Epithelial cell of proximal tubule (primary cell): ENCODE measurements at regions not wholly inside any gene's neighbourhood (a gene's known extent, or its start where the extent isn't known, plus 50 kb on each side); places are given as distances from the start of the nearest gene placed in this dataset.

Source experiments
- DNase-seq: peaks from one replicate; pipeline ENCODE4 v3.0.0-alpha.2; 2011; ENCODE audit warnings: low read depth
- H3K4me3 ChIP-seq: 2 replicates; pipeline ENCODE4 v1.5.1; 2011; ENCODE audit warnings: low read depth, mild to moderate bottlenecking, low read length
- TF ChIP-seq, protein P1 (sequence below): conservative IDR thresholded peaks from 2 replicates; pipeline ENCODE4 v1.5.1; 2012; ENCODE audit warnings: low read depth, mild to moderate bottlenecking, low read length

DNA sequence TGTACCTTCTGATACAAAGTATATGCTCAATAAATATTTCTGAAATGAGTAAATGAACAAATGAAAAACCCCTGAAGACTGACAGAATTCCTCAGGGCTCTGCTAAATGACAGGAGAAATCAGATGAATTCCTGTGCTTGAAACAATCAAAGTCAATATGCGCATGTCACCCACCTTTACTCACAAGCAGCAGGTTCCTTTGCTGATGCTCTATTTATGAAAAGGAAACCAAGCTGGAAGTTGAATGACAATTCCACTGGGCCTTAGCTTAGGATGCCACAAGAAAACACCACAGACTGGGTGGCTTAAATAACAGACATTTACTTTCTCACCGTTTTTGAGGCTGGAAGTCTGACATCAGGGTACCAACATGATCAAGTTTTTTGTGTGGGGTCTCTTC lies 477.5 kb upstream of the TEX13C start:
- TF ChIP-seq, protein P1, sequence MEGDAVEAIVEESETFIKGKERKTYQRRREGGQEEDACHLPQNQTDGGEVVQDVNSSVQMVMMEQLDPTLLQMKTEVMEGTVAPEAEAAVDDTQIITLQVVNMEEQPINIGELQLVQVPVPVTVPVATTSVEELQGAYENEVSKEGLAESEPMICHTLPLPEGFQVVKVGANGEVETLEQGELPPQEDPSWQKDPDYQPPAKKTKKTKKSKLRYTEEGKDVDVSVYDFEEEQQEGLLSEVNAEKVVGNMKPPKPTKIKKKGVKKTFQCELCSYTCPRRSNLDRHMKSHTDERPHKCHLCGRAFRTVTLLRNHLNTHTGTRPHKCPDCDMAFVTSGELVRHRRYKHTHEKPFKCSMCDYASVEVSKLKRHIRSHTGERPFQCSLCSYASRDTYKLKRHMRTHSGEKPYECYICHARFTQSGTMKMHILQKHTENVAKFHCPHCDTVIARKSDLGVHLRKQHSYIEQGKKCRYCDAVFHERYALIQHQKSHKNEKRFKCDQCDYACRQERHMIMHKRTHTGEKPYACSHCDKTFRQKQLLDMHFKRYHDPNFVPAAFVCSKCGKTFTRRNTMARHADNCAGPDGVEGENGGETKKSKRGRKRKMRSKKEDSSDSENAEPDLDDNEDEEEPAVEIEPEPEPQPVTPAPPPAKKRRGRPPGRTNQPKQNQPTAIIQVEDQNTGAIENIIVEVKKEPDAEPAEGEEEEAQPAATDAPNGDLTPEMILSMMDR, result no peak
- no peak for DNase-seq
- no peak overlapping the region for H3K4me3 ChIP-seq

DNA sequence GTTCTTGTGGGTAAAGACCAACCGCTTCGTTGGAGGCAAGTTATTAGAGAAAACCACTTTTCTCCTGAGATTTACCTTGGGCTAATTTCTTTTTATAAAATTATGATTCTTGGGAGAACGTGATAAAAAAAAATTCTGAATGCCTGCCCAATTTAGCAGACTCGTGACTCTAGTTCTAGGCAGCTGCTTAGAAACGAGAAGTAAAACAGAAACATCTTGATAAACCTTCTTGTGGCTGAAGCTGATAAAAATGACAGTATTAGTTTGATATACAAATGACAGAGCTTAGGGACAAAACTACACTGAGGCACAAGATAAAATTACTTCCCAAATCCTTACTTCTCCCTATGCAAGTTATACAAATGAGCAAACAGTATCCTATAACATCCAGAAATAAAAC lies 458.9 kb upstream of the TEX13C start:
- no peak for DNase-seq
- H3K4me3 ChIP-seq, result no peak overlapping the region
- TF ChIP-seq, protein P1, result no peak

DNA sequence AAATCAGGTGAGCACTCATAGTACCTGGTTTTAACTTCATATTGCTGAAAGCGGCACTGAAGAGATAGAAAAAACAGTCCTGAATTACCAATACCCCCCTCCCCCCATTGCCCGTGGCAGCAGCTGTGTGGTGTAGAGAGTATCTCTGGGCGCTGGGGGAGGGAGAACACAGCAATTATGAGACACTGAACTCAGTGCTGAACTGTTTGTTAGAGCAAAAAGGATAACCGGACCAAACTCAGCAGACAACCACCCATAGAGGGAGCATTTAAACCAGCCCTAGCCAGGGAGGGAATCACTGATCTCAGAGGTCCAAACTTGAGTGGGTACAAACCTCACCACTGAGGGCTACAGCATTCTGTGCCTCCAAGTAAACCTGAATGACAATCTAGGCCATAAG lies 457.4 kb upstream of the TEX13C start:
- DNase-seq, result no peak
- TF ChIP-seq, protein P1, result no peak
- H3K4me3 ChIP-seq, result no peak overlapping the region

DNA sequence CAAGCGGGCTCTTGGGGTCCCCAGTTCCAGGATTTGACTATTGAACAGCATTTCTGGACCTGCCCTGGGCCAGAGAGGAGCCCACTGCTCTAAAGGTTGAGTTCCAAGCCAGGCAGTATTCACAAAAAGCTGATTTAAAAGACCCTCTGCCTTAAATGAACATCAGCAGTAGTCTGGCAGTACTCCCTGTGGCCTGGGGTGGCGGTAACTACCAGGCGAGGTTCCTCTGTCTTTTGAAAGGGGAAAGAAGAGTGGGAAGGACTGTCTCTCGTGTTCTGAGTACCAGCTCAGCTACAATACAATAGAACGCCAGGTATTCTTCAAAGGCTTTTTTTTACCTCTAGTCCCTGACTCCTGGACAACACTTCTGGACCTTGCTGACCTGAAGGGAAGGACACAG lies 456.4 kb upstream of the TEX13C start:
- no peak for DNase-seq
- no peak overlapping the region for H3K4me3 ChIP-seq
- TF ChIP-seq, protein P1, result no peak

DNA sequence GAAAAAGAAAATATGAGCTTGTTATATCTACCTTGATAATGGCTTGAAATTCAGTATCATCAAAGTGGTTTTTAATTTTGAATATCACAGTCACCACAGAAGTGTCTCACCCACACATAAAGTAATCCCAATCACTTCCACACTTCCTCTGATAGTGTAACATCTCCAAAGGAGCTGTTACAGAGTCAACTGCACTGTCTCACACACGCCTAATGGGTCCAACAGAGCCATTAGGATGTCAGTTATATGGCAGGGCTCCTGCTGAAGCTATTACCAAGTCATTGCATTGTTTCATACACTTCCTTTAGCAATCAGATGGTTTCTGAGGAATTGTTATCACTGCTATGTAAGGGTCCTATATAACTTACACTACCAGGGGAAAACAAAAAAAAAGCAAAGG lies 432.1 kb upstream of the TEX13C start:
- H3K4me3 ChIP-seq, result no peak overlapping the region
- TF ChIP-seq, protein P1, result no peak
- no peak for DNase-seq

DNA sequence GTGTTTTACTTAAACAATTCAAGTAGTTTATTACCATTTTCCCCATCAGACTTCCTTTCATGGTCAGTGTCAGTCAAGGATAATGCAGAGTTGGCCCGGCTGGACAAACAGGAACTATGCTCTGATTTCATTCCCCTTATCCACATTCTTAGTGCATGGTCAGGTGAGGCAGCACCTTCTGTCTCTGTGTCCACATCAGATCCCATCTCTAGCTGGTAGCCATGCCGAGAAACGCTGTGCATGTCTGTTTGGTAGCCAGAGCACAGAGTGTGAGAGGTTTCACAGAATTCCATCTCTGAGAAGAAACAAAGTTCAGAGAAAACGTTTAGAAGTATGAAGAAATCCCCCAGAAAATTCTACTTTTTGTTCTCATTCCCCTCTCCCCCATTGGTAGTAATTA lies 423.7 kb upstream of the TEX13C start:
- no peak for DNase-seq
- TF ChIP-seq, protein P1, result no peak
- no peak overlapping the region for H3K4me3 ChIP-seq

DNA sequence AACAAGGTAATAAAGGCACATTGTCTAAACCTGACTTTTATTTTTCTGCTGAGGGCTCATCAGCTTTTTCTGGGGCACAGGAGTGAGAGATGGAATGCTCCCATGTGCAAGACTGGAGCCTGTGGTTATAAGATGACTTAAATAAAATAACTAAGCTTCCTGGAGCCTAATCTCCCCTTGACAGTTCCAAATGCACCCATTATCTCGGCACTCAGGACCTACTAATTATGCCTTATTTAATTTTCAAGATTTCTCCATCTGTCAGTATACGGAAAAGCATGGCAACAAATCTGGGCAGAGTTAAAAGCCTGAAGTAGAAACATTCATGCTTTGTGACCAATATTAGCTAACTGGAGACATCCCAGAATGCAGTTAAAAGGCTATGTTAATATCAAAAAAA lies 416.7 kb upstream of the TEX13C start:
- H3K4me3 ChIP-seq, result no peak overlapping the region
- TF ChIP-seq, protein P1, result no peak
- no peak for DNase-seq
